ENCODE measurements at regions not wholly inside any gene's neighbourhood (a gene's known extent, or its start where the extent isn't known, plus 50 kb on each side); places are given as distances from the start of the nearest gene placed in this dataset.
"Not testable (repeated sequence)": the region's sequence is repeated elsewhere in the genome, so short reads cannot be mapped to it uniquely, and the experiment has no call there.

DNA sequence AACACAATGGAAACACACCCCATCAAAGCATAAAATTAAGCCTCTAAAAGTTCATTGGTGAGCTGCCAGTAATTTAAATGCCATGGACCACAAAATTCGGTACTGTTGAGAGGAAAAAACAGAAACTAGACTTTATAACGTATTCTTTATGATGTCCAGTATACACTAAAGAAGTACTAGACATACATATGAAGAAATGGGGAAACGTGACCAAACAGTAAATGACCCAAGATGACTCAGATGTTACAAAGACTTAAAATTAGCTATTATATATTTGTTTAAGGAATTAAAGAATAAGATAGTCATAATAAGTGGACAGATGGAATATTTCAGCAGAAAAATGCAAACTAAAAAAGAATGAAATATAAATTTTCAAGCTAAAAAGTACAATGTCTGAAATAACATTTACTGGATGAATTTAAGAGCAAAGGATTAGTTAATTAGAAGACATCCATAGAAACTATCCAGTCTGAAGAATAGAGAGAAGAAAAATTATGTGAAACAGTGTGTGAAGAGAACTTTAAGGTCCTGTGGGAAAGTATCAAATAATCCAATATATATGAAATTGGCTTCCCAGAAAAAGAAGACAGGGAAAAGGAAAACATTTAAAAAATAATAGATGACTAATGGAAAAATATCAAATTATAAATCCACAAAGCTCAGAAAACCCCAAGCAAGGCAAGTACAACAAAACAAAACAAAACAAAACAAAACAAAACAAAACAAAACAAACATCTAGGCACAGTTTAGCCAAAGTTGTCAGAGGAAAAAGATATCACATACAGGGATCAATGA, 69.4 kb downstream of the SAMD9 start:
- no peak for DNase-seq

GRCh38 chr7:93047514-93048099, 70.2 kb downstream of the SAMD9 start:
- no peak for DNase-seq

DNA sequence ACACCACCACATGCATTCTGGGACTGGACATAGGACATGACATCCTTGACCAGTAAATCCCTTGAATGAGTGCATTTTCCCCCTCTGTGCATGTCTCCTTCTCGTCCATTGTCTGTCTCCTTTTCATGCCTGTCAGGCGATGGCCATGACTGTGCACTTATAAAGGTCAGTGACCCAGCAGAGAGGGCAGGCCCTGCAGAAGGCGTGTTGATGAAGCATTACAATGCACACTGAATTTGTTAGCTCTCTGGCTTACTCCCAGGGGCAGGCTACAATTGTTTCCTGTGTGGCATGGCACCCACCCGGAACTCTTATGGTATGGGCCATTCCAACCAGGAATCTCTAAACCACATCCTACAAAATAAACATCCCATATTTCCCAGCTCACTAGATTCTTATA, 71.1 kb downstream of the SAMD9 start:
- peak; percentile 20 for DNase-seq

DNA sequence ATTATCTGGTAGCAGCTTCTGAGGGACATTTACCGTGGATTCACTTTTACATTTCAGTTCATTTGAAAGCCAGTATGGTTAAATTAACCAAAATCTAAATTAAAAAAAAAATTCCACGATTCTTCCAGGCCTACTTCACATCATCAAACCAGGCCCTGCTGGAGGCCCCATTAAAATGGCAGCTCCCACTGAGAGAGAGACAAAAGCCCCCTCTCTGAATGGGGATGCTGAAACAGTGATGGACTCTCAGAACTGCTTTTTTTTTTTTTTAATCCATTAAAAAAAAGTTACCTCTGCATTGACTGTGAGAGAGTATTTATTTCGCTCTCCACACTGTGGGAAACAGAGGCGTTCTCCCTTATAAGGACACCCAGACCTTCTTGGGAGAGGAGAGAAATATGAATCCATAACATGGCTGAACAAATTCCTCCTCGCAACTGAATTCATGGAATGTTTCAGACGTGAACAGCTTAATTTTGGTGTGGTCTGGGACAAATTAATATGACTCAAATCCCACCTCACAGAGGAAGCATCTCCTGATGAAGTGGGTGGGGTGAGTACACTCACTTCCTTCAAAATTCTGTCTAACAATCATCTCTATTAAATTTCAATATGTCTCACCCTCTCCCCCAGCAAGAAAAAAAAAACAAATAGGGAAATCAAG, 73.5 kb downstream of the SAMD9 start:
- DNase-seq, result no peak

DNA sequence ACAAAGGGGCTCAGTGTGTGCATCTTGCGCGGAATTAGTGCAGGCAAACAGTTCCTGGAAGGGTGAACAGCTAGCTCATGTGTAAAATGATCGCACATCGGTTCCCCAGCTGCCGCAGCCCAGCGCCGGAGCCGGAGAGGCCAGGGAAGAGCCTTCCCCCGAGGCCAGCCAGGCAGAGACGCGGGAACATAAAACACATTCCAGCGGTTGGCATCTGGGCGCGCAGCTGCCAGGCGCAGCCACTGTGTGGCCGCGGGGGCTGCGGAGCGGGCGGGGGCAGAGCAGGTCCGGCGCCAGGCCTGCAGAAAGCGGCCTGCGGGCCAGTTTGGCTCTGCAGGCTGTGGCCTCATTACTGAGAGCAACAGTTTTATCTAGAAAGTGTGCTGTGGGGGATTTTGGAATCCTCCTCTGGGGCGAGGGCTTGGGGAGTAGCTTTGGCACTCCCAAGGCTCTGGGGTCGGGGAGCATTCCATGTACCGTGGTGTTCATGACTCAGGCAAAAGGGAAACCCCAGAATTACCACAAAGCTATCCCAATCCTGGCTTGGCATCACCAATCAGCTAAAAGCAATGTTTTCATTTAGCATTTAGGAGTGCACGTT, 74.3 kb downstream of the SAMD9 start:
- peak; percentile 20 for DNase-seq

GRCh38 chr7:93040355-93040754, 77.4 kb downstream of the SAMD9 start:
- DNase-seq, result no peak

GRCh38 chr7:93039786-93040185, 78.0 kb downstream of the SAMD9 start:
- no peak for DNase-seq

- no peak for DNase-seq
Observed at GRCh38 chr7:93039282-93039681, 78.5 kb downstream of the SAMD9 start.

GRCh38 chr7:93036807-93037206, 81.0 kb downstream of the SAMD9 start:
- no peak for DNase-seq

GRCh38 chr7:93036149-93036640, 81.6 kb downstream of the SAMD9 start:
- DNase-seq, result no peak

DNA sequence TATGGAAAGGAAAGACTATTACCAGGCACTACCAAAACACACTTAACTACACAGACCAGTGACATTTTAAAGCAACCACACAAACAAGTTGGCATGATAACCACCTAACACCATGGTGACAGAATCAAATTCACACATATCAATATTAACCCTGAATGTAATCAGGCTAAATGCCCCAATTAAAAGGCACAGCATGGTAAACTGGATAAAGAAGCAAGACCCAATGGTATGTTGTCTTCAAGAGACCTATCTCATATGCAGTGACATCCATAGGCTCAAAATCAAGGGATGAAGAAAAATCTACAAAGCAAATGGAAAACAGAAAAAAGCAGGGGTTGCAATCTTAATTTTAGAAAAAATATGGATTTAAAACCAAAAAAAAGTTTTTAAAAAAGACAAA, 86.0 kb downstream of the SAMD9 start:
- DNase-seq, result no peak

- DNase-seq, result no peak
Observed at GRCh38 chr7:93030605-93031225, 87.1 kb downstream of the SAMD9 start.

- no peak for DNase-seq
Observed at GRCh38 chr7:93029056-93029455, 88.7 kb downstream of the SAMD9 start.

- DNase-seq, result no peak
Observed at GRCh38 chr7:93028610-93029009, 89.2 kb downstream of the SAMD9 start.

- DNase-seq, result no peak
Observed at GRCh38 chr7:93027044-93027443, 90.7 kb downstream of the SAMD9 start.

GRCh38 chr7:93026425-93026824, 91.4 kb downstream of the SAMD9 start:
- no peak for DNase-seq

DNA sequence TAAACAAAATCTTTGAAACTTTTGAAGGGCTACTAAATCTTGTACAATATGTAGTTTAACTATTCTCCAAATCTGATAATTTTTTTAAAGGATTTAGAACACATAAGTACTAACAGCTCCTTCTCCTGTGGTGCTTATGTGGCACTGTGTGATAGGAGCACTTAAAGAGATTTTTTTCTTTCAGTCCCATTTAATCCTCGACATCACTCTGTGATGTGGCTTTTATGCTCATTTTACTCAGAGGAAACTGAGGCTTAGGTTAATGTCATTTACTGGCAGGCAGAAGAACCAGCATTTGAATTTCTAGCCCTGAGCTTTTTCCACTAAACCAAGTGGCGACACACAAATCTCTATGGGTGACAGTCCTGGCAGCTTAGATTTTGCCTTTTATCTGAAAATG, 92.4 kb downstream of the SAMD9 start:
- no peak for DNase-seq

DNA sequence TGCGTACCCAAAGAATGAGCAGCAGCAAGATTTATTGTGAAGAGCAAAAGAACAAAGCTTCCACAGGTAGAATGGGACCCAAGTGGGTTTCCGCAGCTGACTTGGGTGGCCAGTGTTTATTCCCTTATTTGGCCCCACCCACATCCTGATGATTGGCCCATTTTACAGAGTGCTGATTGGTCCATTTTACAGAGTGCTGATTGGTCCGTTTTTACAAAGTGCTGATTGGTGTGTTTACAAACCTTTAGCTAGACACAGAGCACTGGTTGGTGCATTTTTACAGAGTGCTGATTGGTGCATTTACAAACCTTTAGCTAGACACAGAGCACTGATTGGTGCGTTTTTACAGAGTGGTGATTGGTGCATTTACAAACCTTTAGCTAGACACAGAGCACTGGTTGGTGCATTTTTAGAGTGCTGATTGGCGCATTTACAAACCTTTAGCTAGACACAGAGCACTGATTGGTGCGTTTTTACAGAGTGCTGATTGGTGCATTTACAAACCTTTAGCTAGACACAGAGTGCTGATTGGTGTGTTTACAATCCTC, 94.8 kb downstream of the SAMD9 start:
- DNase-seq, result not testable (repeated sequence)

DNA sequence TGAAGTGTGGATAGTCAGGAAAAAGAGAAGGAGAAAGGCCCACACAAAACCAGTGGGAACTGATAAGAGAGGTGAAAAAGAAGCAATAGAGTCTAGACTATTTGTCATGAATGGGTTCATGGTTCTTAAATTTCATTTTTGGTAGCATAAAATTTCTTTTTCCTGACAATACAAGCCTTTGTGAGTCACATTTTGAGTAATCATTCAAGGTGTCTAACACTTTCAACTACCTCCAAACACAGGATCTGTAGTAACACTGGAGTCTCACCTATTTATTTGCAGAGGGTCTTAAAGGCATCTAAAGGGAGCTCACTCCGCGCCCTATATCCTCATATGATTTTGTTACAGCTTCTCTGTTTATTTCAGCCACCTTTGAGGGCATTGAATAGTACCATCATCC, 96.0 kb downstream of the SAMD9 start:
- DNase-seq, result no peak

DNA sequence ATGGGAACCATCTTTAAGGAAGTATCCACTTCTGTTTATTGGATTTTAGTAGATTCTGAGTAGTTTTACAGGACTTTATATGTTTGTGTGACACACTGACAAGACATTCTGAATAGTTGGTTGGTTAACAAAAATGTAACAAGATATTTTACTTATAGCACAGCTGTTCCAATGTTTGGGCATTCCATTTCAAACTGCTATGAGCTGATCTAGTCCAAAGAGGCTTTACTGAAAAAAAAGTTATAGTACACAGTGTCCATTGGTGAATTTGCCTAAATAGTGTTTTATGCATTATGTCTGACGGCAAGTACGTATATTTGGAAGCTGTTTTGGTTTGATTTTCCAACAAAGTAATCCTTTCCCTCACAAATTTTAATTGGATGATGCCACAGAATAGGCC, 99.1 kb downstream of the SAMD9 start:
- no peak for DNase-seq

DNA sequence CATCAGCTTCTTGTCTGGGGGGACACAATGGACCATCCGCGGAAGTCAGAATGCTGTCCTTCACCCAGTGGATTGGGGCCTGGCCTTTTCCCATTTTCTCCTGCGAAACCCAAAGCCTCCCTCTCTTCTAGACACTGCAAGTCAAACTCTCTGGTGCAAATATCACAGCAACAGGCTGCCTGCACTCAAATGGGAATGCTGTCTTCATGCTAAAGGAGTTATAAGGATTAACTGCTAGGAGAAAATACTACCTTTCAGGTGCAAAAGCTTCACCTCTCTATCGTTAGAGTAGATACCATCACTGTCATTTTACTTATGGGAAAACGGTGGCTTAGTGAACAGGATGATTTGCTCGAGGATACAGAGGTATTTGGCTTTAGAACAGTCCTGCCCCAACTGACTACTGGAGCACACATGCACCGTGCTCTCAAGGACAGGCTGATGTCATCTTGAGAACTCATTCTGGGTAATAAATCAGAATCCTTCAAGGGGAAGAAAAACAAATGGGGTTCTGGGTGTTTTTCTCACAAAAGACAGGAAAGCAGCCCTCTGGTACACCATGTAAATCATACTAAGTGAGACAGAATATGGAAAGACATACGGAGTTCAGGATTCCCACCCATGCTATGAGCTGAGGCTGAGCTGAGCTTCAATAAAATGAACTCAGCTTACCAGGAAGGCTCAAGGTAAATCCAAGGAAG, 100.9 kb downstream of the SAMD9 start:
- DNase-seq, result no peak

DNA sequence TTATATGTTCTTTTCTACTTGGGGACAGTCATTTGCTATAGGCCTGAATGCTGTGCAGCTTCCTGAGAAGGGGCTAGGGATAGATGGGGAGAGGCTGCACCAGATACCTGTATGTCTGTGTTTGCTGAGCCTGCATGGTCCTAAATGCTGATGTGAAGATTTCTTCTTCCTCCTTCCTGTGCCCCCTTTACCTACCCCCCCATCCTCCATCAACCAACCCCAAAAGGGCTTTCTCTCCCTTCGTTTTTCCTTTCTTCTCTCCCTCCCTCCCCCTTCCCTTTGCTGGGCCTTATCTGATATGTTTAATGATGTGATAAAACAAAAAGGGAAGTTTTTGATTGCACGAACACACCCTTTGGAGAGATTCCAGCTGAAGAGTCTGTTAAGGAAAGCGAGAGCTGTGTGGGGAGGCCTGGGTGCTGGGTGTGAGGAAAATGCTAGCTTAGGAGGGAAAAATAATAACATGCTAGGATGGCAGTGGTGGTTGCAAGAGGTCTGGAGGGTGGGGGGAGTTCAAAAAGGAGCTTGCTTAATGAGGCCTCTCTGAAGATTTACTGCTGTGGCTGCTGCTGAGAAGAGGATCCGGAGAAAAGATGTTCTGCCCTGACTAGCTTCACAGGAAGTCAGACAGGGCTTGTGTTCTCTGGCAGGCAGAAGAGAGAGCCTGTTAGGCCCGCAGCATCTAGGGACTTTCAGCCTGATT, 101.8 kb downstream of the SAMD9 start:
- DNase-seq, result peak; percentile 61
